Sigmoid colon (tissue), 6 donors: ENCODE measurements at regions not wholly inside any gene's neighbourhood (a gene's known extent, or its start where the extent isn't known, plus 50 kb on each side); places are given as distances from the start of the nearest gene placed in this dataset.

ENCODE experiments used
- DNase-seq: peaks from one replicate; pipeline ENCODE4 v3.0.0-alpha.2; 2019
- H3K27ac ChIP-seq, 4 donors: fragments of 200-600 bp; sonication (generic); one replicate each; pipeline ENCODE4 v1.5.1; 2016 to 2019; ENCODE audit warnings: mild to moderate bottlenecking in 1 of 4
- H3K27me3 ChIP-seq, 3 donors: fragments of 200-600 bp; sonication (generic); one replicate each; pipeline ENCODE4 v1.5.1; 2019; ENCODE audit warnings: mild to moderate bottlenecking in 1 of 3
- H3K36me3 ChIP-seq, 4 donors: fragments of 200-600 bp; sonication (generic); one replicate each; pipeline ENCODE4 v1.5.1; 2016 to 2019
- H3K4me1 ChIP-seq, 4 donors: fragments of 200-600 bp; sonication (generic); one replicate each; pipeline ENCODE4 v1.5.1; 2017 to 2019
- H3K4me3 ChIP-seq, 4 donors: fragments of 200-600 bp; sonication (generic); one replicate each; pipeline ENCODE4 v1.5.1; 2017 to 2019; ENCODE audit warnings: mild to moderate bottlenecking in 2 of 4, moderate library complexity in 1 of 4
- H3K9me3 ChIP-seq, 4 donors: fragments of 200-600 bp in 3 of 4; sonication (generic) in 3 of 4; one replicate each; pipeline versions ENCODE4 v1.5.1 to v1.6.1; 2013 to 2019
- CTCF ChIP-seq, 4 experiments: fragments of 450-650 bp in 3 of 4; fragments of 200-600 bp in 1 of 4; IDR thresholded peaks; one replicate each; pipeline ENCODE4 v1.5.1; 2016 to 2019; ENCODE audit warnings: antibody characterized with exemption in 4 of 4, mild to moderate bottlenecking in 3 of 4, moderate library complexity in 2 of 4
- EP300 ChIP-seq, 4 donors: sonication (generic); formaldehyde crosslinking; IDR thresholded peaks; one replicate each; pipeline ENCODE4 v1.6.1; 2017; ENCODE audit warnings: antibody characterized with exemption in 4 of 4
- POLR2A ChIP-seq, 2 donors: fragments of 450-650 bp; IDR thresholded peaks; one replicate each; pipeline ENCODE4 v1.6.1; 2016; ENCODE audit warnings: antibody characterized with exemption in 2 of 2, mild to moderate bottlenecking in 2 of 2, moderate library complexity in 2 of 2
- POLR2AphosphoS5 ChIP-seq, 4 donors: sonication (generic); formaldehyde crosslinking; IDR thresholded peaks; one replicate each; pipeline ENCODE4 v1.6.1; 2017; ENCODE audit warnings: antibody characterized with exemption in 4 of 4
- WGBS, 2 donors: extraction: QIAGEN DNeasy Blood & Tissue Kit; methylation state at CpG; one replicate each; pipeline ENCODE4 v1.1.7; 2013; 5-methylcytosine and 5-hydroxymethylcytosine counted together
- intact Hi-C: fragments of 100-400 bp; cut with DNase I; formaldehyde crosslinking; loops from one replicate; pipeline ENCODE4 v1.15.1; 2023
- small RNA-seq, 3 donors: library from RNA; depleted of rRNA; stranded (forward); fragments of <200 nt; gene quantifications; one replicate each; pipeline ENCODE3, GENCODE V24; 2016
- donor health status: healthy with polysubstance abuse.
- donor health status: healthy.

GRCh38 chr2:58304843-58305242 is 63.7 kb upstream of the FANCL start:
- no peak for TF ChIP-seq EP300 (IDR thresholded peaks at IDR 0.05)
- TF ChIP-seq POLR2A (IDR thresholded peaks at IDR 0.05) = no peak
- no peak for TF ChIP-seq POLR2AphosphoS5 (IDR thresholded peaks at IDR 0.05)
- no peak for TF ChIP-seq CTCF (IDR thresholded peaks at IDR 0.05)
- H3K27ac ChIP-seq = no peak overlapping the region
- no peaks in the 10 kb centered on the region for H3K4me1 ChIP-seq
- no peaks in the 10 kb centered on the region for H3K27me3 ChIP-seq
- DNase-seq = no peak
- H3K4me3 ChIP-seq = no peak overlapping the region
- no peaks in the 10 kb centered on the region for H3K36me3 ChIP-seq
- intact Hi-C loops = no loop called here
- H3K9me3 ChIP-seq = no peaks in the 10 kb centered on the region

- 77 to 84% methylated on average over 1 of the region's 1 CpG for WGBS, 2 donors
- no peaks in the 10 kb centered on the region for H3K27me3 ChIP-seq
- no peaks in the 10 kb centered on the region for H3K4me1 ChIP-seq
- intact Hi-C loops = no loop called here
- no peak overlapping the region for H3K27ac ChIP-seq
- H3K9me3 ChIP-seq = no peaks in the 10 kb centered on the region
- TF ChIP-seq CTCF (IDR thresholded peaks at IDR 0.05) = no peak
- no peak for TF ChIP-seq POLR2AphosphoS5 (IDR thresholded peaks at IDR 0.05)
- no peak for TF ChIP-seq POLR2A (IDR thresholded peaks at IDR 0.05)
- no peak for TF ChIP-seq EP300 (IDR thresholded peaks at IDR 0.05)
- DNase-seq = no peak
- H3K4me3 ChIP-seq = no peak overlapping the region
- no peaks in the 10 kb centered on the region for H3K36me3 ChIP-seq
Observed at GRCh38 chr2:58299123-58299522, 58.0 kb upstream of the FANCL start.

GRCh38 chr2:58293056-58293455 is 51.9 kb upstream of the FANCL start:
- H3K27ac ChIP-seq = no peak overlapping the region
- H3K36me3 ChIP-seq = no peaks in the 10 kb centered on the region
- no peaks in the 10 kb centered on the region for H3K4me1 ChIP-seq
- H3K4me3 ChIP-seq = no peak overlapping the region
- DNase-seq = no peak
- H3K27me3 ChIP-seq = no peaks in the 10 kb centered on the region
- intact Hi-C loops = no loop called here
- 90 to 92% methylated on average over 1 of the region's 1 CpG for WGBS, 2 donors
- TF ChIP-seq CTCF (IDR thresholded peaks at IDR 0.05) (no peak), POLR2A (IDR thresholded peaks at IDR 0.05) (no peak), EP300 (IDR thresholded peaks at IDR 0.05) (no peak), POLR2AphosphoS5 (IDR thresholded peaks at IDR 0.05) (no peak)
- H3K9me3 ChIP-seq = no peaks in the 10 kb centered on the region

GRCh38 chr2:58291726-58292438 is 50.8 kb upstream of the FANCL start:
- H3K9me3 ChIP-seq = no peaks in the 10 kb centered on the region
- TF ChIP-seq POLR2AphosphoS5 (IDR thresholded peaks at IDR 0.05) = no peak
- TF ChIP-seq EP300 (IDR thresholded peaks at IDR 0.05) = no peak
- no peak for TF ChIP-seq POLR2A (IDR thresholded peaks at IDR 0.05)
- TF ChIP-seq CTCF (IDR thresholded peaks at IDR 0.05) = no peak
- no peaks in the 10 kb centered on the region for H3K4me1 ChIP-seq
- no peaks in the 10 kb centered on the region for H3K36me3 ChIP-seq
- no peak overlapping the region for H3K27ac ChIP-seq
- DNase-seq = no peak
- intact Hi-C loops = no loop called here
- WGBS, 2 donors = 55 to 61% methylated on average over 4 of the region's 4 CpGs
- H3K27me3 ChIP-seq = no peaks in the 10 kb centered on the region
- no peak overlapping the region for H3K4me3 ChIP-seq

Small RNA genes in the stretch of these regions (small RNA-seq; reads per million reads assigned to genes)
- 0 reads per million in 3 donors for gene AC007179.3
- 0 reads per million in 3 donors for gene MIR4432
- 0 reads per million in 3 donors for gene RNA5SP94
- 0 reads per million in 3 donors for gene RNU1-32P
- gene RNU6-508P = 0 reads per million in 3 donors
